Retinal pigment epithelial cell (primary cell): ENCODE measurements at regions not wholly inside any gene's neighbourhood (a gene's known extent, or its start where the extent isn't known, plus 50 kb on each side); places are given as distances from the start of the nearest gene placed in this dataset.

Experiments used
- DNase-seq: peaks from one replicate; pipeline ENCODE4 v3.0.0-alpha.2; 2010; ENCODE audit warnings: low read depth
- H3K4me3 ChIP-seq: 2 replicates; pipeline ENCODE4 v1.5.1; 2011; ENCODE audit warnings: mild to moderate bottlenecking, low read length, control low read depth, moderate library complexity
- TF ChIP-seq, protein P1 (sequence below): conservative IDR thresholded peaks from 2 replicates; pipeline ENCODE4 v1.5.1; 2011; ENCODE audit warnings: low read depth, low read length, control low read depth, inconsistent platforms

DNA sequence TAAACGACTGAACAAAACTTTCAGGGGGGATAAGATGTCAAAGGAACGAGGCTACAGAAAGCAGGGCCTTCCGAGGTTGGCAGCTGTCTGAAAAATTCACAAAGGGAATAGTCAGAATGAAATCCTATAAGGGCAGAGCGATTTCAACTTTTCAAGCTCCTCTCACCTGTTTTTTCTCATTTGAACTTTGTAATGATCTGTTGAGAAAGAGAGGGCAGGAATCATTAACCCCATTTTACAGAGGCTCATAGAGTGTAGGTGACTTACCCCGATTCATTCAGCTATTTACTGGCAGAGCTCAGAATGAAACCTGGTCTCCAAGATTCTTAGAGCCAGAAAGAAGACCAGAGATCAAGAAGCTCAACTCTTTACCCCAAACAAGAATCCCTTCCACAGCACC, 266.1 kb upstream of the ARID1B start:
- H3K4me3 ChIP-seq = no peak overlapping the region
- TF ChIP-seq, protein P1, sequence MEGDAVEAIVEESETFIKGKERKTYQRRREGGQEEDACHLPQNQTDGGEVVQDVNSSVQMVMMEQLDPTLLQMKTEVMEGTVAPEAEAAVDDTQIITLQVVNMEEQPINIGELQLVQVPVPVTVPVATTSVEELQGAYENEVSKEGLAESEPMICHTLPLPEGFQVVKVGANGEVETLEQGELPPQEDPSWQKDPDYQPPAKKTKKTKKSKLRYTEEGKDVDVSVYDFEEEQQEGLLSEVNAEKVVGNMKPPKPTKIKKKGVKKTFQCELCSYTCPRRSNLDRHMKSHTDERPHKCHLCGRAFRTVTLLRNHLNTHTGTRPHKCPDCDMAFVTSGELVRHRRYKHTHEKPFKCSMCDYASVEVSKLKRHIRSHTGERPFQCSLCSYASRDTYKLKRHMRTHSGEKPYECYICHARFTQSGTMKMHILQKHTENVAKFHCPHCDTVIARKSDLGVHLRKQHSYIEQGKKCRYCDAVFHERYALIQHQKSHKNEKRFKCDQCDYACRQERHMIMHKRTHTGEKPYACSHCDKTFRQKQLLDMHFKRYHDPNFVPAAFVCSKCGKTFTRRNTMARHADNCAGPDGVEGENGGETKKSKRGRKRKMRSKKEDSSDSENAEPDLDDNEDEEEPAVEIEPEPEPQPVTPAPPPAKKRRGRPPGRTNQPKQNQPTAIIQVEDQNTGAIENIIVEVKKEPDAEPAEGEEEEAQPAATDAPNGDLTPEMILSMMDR = no peak
- DNase-seq = no peak

DNA sequence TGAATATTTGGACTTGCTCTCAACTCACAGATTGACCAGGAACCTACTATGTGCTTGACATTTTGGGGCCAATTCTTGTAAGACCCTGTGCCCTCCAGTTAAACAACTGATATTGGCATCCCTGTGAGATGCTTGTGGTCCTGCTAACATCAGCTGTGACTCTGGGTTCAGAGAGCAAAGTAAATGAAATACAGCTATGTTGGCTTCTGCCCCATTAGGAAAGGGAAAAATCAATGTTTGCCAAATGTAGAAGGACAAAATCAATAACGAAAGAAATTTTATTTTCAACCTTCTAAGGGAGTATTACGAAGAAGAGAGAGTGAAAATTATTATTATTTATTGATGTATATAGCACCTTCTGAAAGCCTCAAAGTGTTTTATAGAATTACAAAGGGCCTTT, 266.9 kb upstream of the ARID1B start:
- H3K4me3 ChIP-seq = no peak overlapping the region
- DNase-seq = no peak
- TF ChIP-seq, protein P1 = no peak

DNA sequence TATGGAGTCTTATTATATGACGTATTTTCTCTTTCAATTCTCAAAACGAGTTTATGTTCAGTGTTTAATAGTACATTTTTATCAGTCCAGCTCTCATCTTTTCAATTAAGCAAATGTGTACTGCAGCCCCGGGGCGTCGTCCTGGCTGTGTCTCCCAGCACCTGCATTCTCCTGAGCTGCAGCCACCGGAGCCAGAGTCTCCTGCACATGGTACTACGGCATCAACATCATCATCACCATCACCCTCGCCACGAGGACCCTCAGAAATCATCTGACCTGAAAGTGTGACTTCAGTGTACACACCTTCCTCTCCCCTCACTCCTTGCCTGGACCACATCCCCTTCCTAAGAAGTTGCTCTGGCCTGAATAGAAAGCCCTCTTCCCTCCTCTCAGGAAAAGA, 267.7 kb upstream of the ARID1B start:
- DNase-seq = no peak
- no peak overlapping the region for H3K4me3 ChIP-seq
- TF ChIP-seq, protein P1 = no peak

DNA sequence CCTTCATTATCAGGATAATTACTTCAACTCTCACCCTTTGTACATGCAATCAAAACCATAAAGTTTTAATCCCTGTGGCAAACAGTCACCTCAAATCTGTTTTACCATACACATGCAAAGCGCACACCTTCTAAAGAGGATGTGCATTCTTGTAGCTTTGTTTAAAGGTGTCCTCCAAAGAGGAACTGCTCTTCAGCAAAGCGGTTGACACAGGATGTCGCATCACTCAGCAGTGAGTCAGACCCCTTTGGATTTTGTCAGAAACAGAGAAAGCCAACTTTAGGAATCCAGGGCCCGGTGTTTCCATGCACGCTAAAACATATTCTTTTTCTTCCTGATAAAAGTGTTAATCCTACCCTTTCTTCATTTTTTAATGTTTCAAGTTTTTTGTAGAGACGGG, 268.3 kb upstream of the ARID1B start:
- TF ChIP-seq, protein P1 = no peak
- DNase-seq = no peak
- no peak overlapping the region for H3K4me3 ChIP-seq

DNA sequence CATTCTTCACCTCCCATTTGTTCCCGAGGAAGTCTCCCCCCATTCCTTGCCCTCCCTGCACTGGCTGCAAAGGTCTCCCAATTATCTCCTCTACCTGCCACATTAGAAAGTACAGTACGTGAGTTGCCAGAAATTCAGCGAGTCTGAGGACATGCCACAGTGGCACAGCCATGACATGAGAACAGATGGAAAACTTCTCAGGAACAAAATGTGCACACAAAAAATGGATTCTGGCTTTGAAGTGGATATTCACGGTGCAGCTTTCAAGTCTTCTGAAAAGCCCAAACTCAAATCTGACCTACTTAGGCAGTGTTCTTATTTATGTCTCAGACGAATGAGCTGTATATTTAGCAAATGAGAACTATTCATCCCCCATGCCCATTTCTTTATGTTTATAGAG, 269.1 kb upstream of the ARID1B start:
- no peak for DNase-seq
- TF ChIP-seq, protein P1 = no peak
- no peak overlapping the region for H3K4me3 ChIP-seq

DNA sequence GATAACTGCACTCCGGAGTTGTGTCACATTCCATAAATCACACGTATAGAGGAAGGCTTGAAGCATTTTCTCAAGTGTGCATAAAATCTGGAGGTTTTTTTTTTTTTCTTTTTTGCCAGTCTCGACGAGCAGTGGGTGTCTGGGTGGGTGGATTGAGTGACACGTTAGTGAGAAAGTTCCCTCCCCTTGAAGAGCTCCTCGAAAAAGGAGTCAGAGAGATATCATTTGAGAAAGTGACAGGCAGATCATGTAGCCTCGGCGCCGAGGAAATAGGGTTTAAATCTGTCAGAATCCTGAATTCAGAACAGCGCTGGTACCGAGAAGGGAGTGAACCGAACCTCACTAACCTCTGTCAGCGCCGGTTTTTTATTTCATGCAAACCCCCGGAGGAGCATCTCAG, 269.5 kb upstream of the ARID1B start:
- no peak overlapping the region for H3K4me3 ChIP-seq
- no peak for DNase-seq
- TF ChIP-seq, protein P1 = no peak

DNA sequence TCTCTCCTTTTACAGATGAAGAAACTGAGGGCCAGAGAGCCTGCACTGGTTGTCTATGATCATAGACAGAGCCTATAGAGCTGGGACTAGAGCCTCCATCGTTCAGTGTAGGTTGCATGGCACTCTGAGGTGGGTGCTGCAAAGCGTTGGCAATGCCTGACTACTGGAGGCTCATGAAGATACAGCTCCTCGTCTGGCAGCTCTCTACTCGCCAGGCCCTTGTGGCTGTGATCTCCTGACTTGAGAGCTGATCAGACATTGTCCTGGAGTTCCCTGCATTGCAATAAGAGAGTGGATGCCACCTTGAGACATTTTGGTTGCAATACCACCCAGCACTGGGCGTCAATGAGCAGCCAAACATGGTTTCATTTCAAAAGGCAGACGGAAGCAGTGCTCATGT, 270.1 kb upstream of the ARID1B start:
- no peak for DNase-seq
- TF ChIP-seq, protein P1 = no peak
- no peak overlapping the region for H3K4me3 ChIP-seq
